PFSK-1 (cell line): ENCODE measurements at regions not wholly inside any gene's neighbourhood (a gene's known extent, or its start where the extent isn't known, plus 50 kb on each side); places are given as distances from the start of the nearest gene placed in this dataset.
A peak's percentile ranks its signal among the peaks of the same experiment; 100 is the strongest.

Experiments
- FOXP2 ChIP-seq: optimal IDR thresholded peaks from 2 replicates; pipeline ENCODE3; 2011; ENCODE audit warnings: borderline replicate concordance, control low read depth, inconsistent platforms; ENCODE audit not compliant: insufficient read depth; ENCODE audit errors: extremely low read length, extremely low read depth
- POLR2AphosphoS5 ChIP-seq: IDR thresholded peaks from 2 replicates; pipeline ENCODE4 v1.6.1; 2012; ENCODE audit warnings: low read depth, mild to moderate bottlenecking, control low read depth, low read length, moderate library complexity
- REST ChIP-seq, 2 experiments: IDR thresholded peaks; 2 replicates each; pipeline versions ENCODE4 v1.6.1 to v1.8.0; 2011 to 2012; ENCODE audit warnings: low read depth in 2 of 2, low read length in 2 of 2, control low read depth in 1 of 2, inconsistent platforms in 1 of 2, mild to moderate bottlenecking in 1 of 2, moderate library complexity in 1 of 2; ENCODE audit not compliant: insufficient read depth in 1 of 2
- SIN3A ChIP-seq: IDR thresholded peaks from 2 replicates; pipeline ENCODE4 v1.6.1; 2012; ENCODE audit warnings: mild to moderate bottlenecking, low read length, moderate library complexity, borderline replicate concordance; ENCODE audit not compliant: insufficient read depth
- TAF1 ChIP-seq: IDR thresholded peaks from 2 replicates; pipeline ENCODE4 v1.6.1; 2012; ENCODE audit warnings: low read length, control low read depth, borderline replicate concordance; ENCODE audit not compliant: insufficient read depth

- no peak for TF ChIP-seq REST (IDR thresholded peaks at IDR 0.05; ENCODE audit: insufficient read depth in 1 of 2, low read depth in 2 of 2, low read length in 2 of 2)
- TF ChIP-seq TAF1, result no peak
- no peak for TF ChIP-seq FOXP2
- TF ChIP-seq POLR2AphosphoS5, result no peak
- TF ChIP-seq SIN3A, result 0 out of 2 replicates have a peak, but pooled peaks have one; percentile 34
Measured at GRCh38 chr2:12928197-12928774, 211.6 kb downstream of the TRIB2 start.
